ENCODE measurements at regions not wholly inside any gene's neighbourhood (a gene's known extent, or its start where the extent isn't known, plus 50 kb on each side); places are given as distances from the start of the nearest gene placed in this dataset.

DNA sequence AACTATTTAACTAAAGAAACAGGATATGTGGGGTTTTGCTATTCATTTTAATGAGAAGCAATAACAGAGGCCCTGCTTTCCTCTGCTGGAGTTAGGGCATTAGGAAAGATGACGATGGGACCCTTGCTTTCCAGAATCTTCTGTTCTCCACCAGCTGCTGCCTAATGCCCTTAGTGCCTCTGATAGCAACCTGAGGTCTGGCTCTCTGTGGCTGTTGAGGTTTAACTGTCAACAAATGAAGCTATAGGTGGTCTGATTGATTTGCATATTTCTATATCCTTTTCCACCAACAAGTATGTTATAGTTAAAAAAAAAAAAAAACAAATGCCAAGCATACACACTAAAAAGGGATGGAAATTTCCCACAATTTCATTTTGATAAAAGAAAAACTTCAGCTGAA is 115.1 kb upstream of the NCK2 start:
- H3K27ac ChIP-seq (ENCODE audit: low read depth, low read length) = no peak overlapping the region
- no peak overlapping the region for H3K4me3 ChIP-seq (ENCODE audit: low read depth, low read length)
- H3K9me3 ChIP-seq (ENCODE audit: control insufficient read depth, insufficient read depth, low read length) = no peaks in the 10 kb centered on the region
- H3K27me3 ChIP-seq (ENCODE audit: control insufficient read depth, insufficient read depth, low read length) = no peaks in the 10 kb centered on the region
- no peak for DNase-seq (ENCODE audit: low read depth in 4 of 6, low spot score in 6 of 6)
- WGBS (ENCODE audit: insufficient coverage) = no CpG with 5 or more reads among the region's 1 CpG
- H3K4me1 ChIP-seq (ENCODE audit: control insufficient read depth, insufficient read depth, low read length) = no peaks in the 10 kb centered on the region
- H3K36me3 ChIP-seq (ENCODE audit: control insufficient read depth, insufficient read depth, low read length) = no peaks in the 10 kb centered on the region

DNA sequence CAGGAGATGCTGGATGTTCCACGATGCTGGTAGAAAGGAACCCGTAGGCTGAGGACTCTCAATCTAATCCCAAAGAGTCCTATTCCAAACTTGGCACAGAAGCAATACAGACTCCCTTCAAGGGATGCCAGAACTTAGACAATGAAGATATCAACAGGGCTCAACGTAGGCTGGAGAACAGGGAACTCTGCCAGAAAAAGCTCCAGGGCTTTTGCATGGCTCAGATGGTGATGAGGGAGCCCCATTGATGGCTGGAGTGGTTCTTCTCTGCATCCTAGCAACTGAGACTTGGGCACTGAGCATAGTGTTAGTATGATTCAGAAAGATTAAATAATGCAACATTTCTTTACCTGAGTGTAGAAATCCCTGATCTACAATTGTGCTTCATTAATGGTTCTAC is 117.2 kb upstream of the NCK2 start:
- H3K9me3 ChIP-seq (ENCODE audit: control insufficient read depth, insufficient read depth, low read length) = no peaks in the 10 kb centered on the region
- H3K27ac ChIP-seq (ENCODE audit: low read depth, low read length) = no peak overlapping the region
- H3K4me3 ChIP-seq (ENCODE audit: low read depth, low read length) = no peak overlapping the region
- no peaks in the 10 kb centered on the region for H3K36me3 ChIP-seq (ENCODE audit: control insufficient read depth, insufficient read depth, low read length)
- DNase-seq (ENCODE audit: low read depth in 4 of 6, low spot score in 6 of 6) = peak in 2 of 6 donors; percentile 45 to 72
- no peaks in the 10 kb centered on the region for H3K27me3 ChIP-seq (ENCODE audit: control insufficient read depth, insufficient read depth, low read length)
- 9% methylated on average over 1 of the region's 3 CpGs for WGBS (ENCODE audit: insufficient coverage)
- H3K4me1 ChIP-seq (ENCODE audit: control insufficient read depth, insufficient read depth, low read length) = no peaks in the 10 kb centered on the region

DNA sequence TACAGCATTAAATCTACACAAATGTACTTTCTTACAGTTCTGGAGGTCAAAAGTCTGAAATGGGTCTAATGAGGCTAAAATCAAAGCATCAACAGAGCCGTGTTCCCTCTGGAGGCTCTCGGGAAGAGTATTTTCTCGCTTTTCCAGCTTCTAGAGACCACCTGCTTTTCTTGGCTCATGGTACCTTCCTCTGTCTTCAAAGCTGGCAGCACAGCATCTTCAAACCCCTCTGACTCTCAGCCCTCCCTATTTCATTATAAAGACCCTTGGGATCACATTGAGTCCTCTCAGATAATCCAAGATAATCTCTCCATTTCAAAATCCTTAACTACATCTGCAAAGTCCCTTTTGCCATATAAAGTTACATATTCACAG is 117.8 kb upstream of the NCK2 start:
- no peaks in the 10 kb centered on the region for H3K36me3 ChIP-seq (ENCODE audit: control insufficient read depth, insufficient read depth, low read length)
- 57% methylated on average over 1 of the region's 3 CpGs for WGBS (ENCODE audit: insufficient coverage)
- no peaks in the 10 kb centered on the region for H3K4me1 ChIP-seq (ENCODE audit: control insufficient read depth, insufficient read depth, low read length)
- H3K9me3 ChIP-seq (ENCODE audit: control insufficient read depth, insufficient read depth, low read length) = no peaks in the 10 kb centered on the region
- H3K4me3 ChIP-seq (ENCODE audit: low read depth, low read length) = no peak overlapping the region
- peak in 1 of 6 donors; percentile 63 for DNase-seq (ENCODE audit: low read depth in 4 of 6, low spot score in 6 of 6)
- no peak overlapping the region for H3K27ac ChIP-seq (ENCODE audit: low read depth, low read length)
- no peaks in the 10 kb centered on the region for H3K27me3 ChIP-seq (ENCODE audit: control insufficient read depth, insufficient read depth, low read length)

GRCh38 chr2:105626212-105626965 is 118.3 kb upstream of the NCK2 start:
- WGBS (ENCODE audit: insufficient coverage) = 94% methylated on average over 2 of the region's 7 CpGs
- Histone ChIP-seq H3K27me3 (ENCODE audit: control insufficient read depth, insufficient read depth, low read length) (no peaks in the 10 kb centered on the region), H3K9me3 (ENCODE audit: control insufficient read depth, insufficient read depth, low read length) (no peaks in the 10 kb centered on the region), H3K4me3 (ENCODE audit: low read depth, low read length) (no peak overlapping the region), H3K27ac (ENCODE audit: low read depth, low read length) (no peak overlapping the region), H3K36me3 (ENCODE audit: control insufficient read depth, insufficient read depth, low read length) (no peaks in the 10 kb centered on the region), H3K4me1 (ENCODE audit: control insufficient read depth, insufficient read depth, low read length) (no peaks in the 10 kb centered on the region)
- DNase-seq (ENCODE audit: low read depth in 4 of 6, low spot score in 6 of 6) = peak in 1 of 6 donors; percentile 62

DNA sequence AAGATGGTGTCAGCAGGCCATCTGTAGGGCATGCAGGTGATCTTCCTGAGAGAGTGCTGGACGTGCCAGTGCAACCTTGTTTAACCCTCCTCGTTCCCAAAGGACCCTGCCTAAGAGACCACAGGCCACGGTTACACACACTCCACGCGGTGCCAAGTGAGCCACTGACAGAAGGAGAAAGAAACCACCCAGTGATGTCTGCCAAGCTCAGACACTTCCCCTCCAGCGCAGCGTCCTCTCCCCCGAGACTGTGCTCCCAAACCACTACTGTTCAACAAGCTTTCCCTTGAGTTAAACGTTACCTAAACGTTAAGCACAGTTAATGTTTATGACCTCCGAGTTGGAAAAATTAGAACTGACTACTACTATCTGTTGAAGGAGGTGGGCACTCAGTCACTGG is 119.1 kb upstream of the NCK2 start:
- Histone ChIP-seq H3K4me1 (ENCODE audit: control insufficient read depth, insufficient read depth, low read length) (no peaks in the 10 kb centered on the region), H3K4me3 (ENCODE audit: low read depth, low read length) (no peak overlapping the region), H3K36me3 (ENCODE audit: control insufficient read depth, insufficient read depth, low read length) (no peaks in the 10 kb centered on the region), H3K9me3 (ENCODE audit: control insufficient read depth, insufficient read depth, low read length) (no peaks in the 10 kb centered on the region), H3K27ac (ENCODE audit: low read depth, low read length) (no peak overlapping the region), H3K27me3 (ENCODE audit: control insufficient read depth, insufficient read depth, low read length) (no peaks in the 10 kb centered on the region)
- WGBS (ENCODE audit: insufficient coverage) = 75% methylated on average over 7 of the region's 11 CpGs
- peak in 1 of 6 donors; percentile 35 for DNase-seq (ENCODE audit: low read depth in 4 of 6, low spot score in 6 of 6)

GRCh38 chr2:105621038-105621437 is 123.7 kb upstream of the NCK2 start:
- no peaks in the 10 kb centered on the region for H3K27me3 ChIP-seq (ENCODE audit: control insufficient read depth, insufficient read depth, low read length)
- WGBS (ENCODE audit: insufficient coverage) = 79% methylated on average over 5 of the region's 7 CpGs
- DNase-seq (ENCODE audit: low read depth in 4 of 6, low spot score in 6 of 6) = peak in 1 of 6 donors; percentile 63
- no peaks in the 10 kb centered on the region for H3K9me3 ChIP-seq (ENCODE audit: control insufficient read depth, insufficient read depth, low read length)
- H3K4me3 ChIP-seq (ENCODE audit: low read depth, low read length) = no peak overlapping the region
- H3K36me3 ChIP-seq (ENCODE audit: control insufficient read depth, insufficient read depth, low read length) = no peaks in the 10 kb centered on the region
- no peaks in the 10 kb centered on the region for H3K4me1 ChIP-seq (ENCODE audit: control insufficient read depth, insufficient read depth, low read length)
- no peak overlapping the region for H3K27ac ChIP-seq (ENCODE audit: low read depth, low read length)

DNA sequence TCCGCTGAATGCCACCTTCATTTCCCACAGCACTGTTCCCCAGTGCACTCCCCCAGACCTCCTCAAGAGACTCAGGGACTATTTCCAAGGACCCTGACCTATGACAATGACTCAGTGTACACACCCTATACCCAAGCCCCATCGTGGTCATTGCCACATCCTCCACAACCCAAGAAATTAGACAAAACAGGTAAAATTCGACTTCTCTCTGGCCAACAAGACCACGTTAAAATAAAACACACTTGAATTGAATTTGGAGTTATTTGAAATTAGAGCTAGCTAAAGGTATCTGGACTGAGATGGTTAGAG is 126.4 kb upstream of the NCK2 start:
- 94% methylated on average over 1 of the region's 4 CpGs for WGBS (ENCODE audit: insufficient coverage)
- Histone ChIP-seq H3K4me3 (ENCODE audit: low read depth, low read length) (no peak overlapping the region), H3K4me1 (ENCODE audit: control insufficient read depth, insufficient read depth, low read length) (no peaks in the 10 kb centered on the region), H3K36me3 (ENCODE audit: control insufficient read depth, insufficient read depth, low read length) (no peaks in the 10 kb centered on the region), H3K27me3 (ENCODE audit: control insufficient read depth, insufficient read depth, low read length) (no peaks in the 10 kb centered on the region), H3K9me3 (ENCODE audit: control insufficient read depth, insufficient read depth, low read length) (no peaks in the 10 kb centered on the region), H3K27ac (ENCODE audit: low read depth, low read length) (no peak overlapping the region)
- DNase-seq (ENCODE audit: low read depth in 4 of 6, low spot score in 6 of 6) = no peak

DNA sequence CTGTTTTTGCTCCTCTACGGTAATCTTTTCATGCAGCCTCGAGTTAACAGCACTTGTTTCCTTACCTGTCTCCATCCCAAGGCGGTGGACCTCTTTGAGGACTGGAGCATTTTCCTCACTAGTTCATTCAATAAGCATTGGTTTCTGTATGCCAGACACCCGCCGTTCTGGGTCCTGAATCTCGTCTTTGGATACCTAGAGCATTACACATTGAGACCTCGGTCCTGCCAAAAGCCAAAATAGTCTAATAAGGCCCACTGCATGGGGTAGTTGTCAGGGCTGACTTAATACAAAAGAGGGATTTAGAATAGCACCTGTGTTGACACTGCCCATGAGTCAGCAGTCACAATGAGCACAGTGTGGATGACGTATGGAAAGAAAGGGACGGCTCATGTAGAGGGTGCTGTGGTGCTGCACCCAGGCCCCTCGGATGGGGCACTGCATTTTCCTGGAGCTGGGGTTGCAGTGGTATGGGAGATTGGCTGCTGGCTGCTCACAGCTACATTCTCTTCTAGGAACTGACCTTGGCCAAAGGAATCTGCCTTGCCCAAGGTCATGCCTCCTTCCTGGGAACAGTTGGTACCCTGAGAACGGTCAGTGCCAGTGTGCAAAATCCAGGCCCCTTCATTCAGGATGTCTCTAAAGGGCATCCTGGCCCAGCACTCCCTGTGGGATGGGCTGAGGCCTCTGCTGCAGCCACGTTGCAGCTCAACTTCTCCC is 126.9 kb upstream of the NCK2 start:
- Histone ChIP-seq H3K4me1 (ENCODE audit: control insufficient read depth, insufficient read depth, low read length) (no peaks in the 10 kb centered on the region), H3K27me3 (ENCODE audit: control insufficient read depth, insufficient read depth, low read length) (no peaks in the 10 kb centered on the region), H3K9me3 (ENCODE audit: control insufficient read depth, insufficient read depth, low read length) (no peaks in the 10 kb centered on the region), H3K36me3 (ENCODE audit: control insufficient read depth, insufficient read depth, low read length) (no peaks in the 10 kb centered on the region), H3K4me3 (ENCODE audit: low read depth, low read length) (no peak overlapping the region), H3K27ac (ENCODE audit: low read depth, low read length) (no peak overlapping the region)
- 80% methylated on average over 12 of the region's 12 CpGs for WGBS (ENCODE audit: insufficient coverage)
- no peak for DNase-seq (ENCODE audit: low read depth in 4 of 6, low spot score in 6 of 6)

- no peak for DNase-seq (ENCODE audit: low read depth in 4 of 6, low spot score in 6 of 6)
- no peaks in the 10 kb centered on the region for H3K9me3 ChIP-seq (ENCODE audit: control insufficient read depth, insufficient read depth, low read length)
- H3K27ac ChIP-seq (ENCODE audit: low read depth, low read length) = no peak overlapping the region
- H3K27me3 ChIP-seq (ENCODE audit: control insufficient read depth, insufficient read depth, low read length) = no peaks in the 10 kb centered on the region
- H3K4me3 ChIP-seq (ENCODE audit: low read depth, low read length) = no peak overlapping the region
- no peaks in the 10 kb centered on the region for H3K36me3 ChIP-seq (ENCODE audit: control insufficient read depth, insufficient read depth, low read length)
- H3K4me1 ChIP-seq (ENCODE audit: control insufficient read depth, insufficient read depth, low read length) = peaks cover 10% of the 10 kb centered on the region
- WGBS (ENCODE audit: insufficient coverage) = 82% methylated on average over 7 of the region's 8 CpGs
Observed at GRCh38 chr2:105615305-105615704, 129.4 kb upstream of the NCK2 start.

DNA sequence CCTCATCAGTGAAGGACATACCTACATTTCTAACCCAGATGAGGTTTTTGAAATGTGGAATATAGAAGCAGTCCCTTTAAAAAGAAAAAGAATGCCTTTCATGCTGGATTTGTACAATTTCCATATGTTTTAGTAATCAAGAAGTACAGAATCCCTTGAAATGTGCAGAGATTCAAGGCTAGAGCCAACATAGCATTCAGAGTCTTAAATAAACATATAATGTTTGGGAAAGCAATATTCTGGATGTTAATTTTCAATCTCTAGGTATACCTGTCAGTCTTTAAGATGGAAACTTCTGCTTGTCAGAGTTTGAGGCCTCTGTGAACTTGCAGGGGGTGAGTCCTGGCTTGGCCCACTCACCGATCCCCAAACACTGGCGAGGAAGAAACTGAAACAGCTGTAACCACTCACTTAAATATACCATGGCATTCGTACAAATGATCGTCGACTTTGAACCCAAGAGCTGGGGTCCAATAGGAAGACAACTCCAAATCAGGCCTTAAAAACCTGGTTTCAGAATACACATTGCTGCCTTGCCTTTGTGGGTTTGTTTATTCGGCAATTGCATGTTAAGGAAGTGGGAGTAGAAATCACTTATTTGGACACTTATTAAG is 132.8 kb upstream of the NCK2 start:
- Histone ChIP-seq H3K4me1 (ENCODE audit: control insufficient read depth, insufficient read depth, low read length) (peaks cover 22% of the 10 kb centered on the region), H3K27me3 (ENCODE audit: control insufficient read depth, insufficient read depth, low read length) (no peaks in the 10 kb centered on the region), H3K9me3 (ENCODE audit: control insufficient read depth, insufficient read depth, low read length) (no peaks in the 10 kb centered on the region), H3K36me3 (ENCODE audit: control insufficient read depth, insufficient read depth, low read length) (no peaks in the 10 kb centered on the region), H3K4me3 (ENCODE audit: low read depth, low read length) (no peak overlapping the region), H3K27ac (ENCODE audit: low read depth, low read length) (no peak overlapping the region)
- WGBS (ENCODE audit: insufficient coverage) = 98% methylated on average over 5 of the region's 6 CpGs
- no peak for DNase-seq (ENCODE audit: low read depth in 4 of 6, low spot score in 6 of 6)

All from spinal cord (tissue), 9 donors.